ENCODE measurements at regions not wholly inside any gene's neighbourhood (a gene's known extent, or its start where the extent isn't known, plus 50 kb on each side); places are given as distances from the start of the nearest gene placed in this dataset.

GRCh38 chr9:108642871-108643270, 212.9 kb downstream of the ACTL7B start:
- no peak for DNase-seq
- BruUV-seq (replicated peaks): no TSS peak
- Histone ChIP-seq H3K4me1 (no peaks in the 10 kb centered on the region), H3K36me3 (ENCODE audit: control insufficient read depth, insufficient read depth, low read length) (no peaks in the 10 kb centered on the region), H3K4me3 (ENCODE audit: low read depth, low read length) (no peak overlapping the region), H3K27me3 (replicated peaks; ENCODE audit: control insufficient read depth, insufficient read depth, low read length) (no peaks in the 10 kb centered on the region), H3K9me3 (no peaks in the 10 kb centered on the region)
- Mint-ChIP-seq H3K27me3 (ENCODE audit: insufficient read depth, unreplicated experiment) (peaks cover 14% of the 10 kb centered on the region), H3K27ac (ENCODE audit: unreplicated experiment) (no peak overlapping the region), H3K4me3 (ENCODE audit: unreplicated experiment) (no peak overlapping the region), H3K9me3 (ENCODE audit: unreplicated experiment) (no peaks in the 10 kb centered on the region), H3K4me1 (ENCODE audit: low read depth, unreplicated experiment) (no peaks in the 10 kb centered on the region), H3K36me3 (ENCODE audit: insufficient read depth, unreplicated experiment) (no peaks in the 10 kb centered on the region)
- ChIA-PET POLR2A (no interaction called here), CTCF (no interaction called here)
- intact Hi-C loops (cut with micrococcal nuclease; ENCODE audit: unreplicated experiment): no loop called here
- no peak for TF ChIP-seq CTCF (IDR thresholded peaks at IDR 0.05; ENCODE audit: insufficient read depth in 1 of 2, low read depth in 1 of 2, low read length in 1 of 2, severe bottlenecking in 1 of 2, unreplicated experiment in 1 of 2)

- Mint-ChIP-seq H3K27ac (ENCODE audit: unreplicated experiment) (no peak overlapping the region), H3K4me3 (ENCODE audit: unreplicated experiment) (no peak overlapping the region), H3K36me3 (ENCODE audit: insufficient read depth, unreplicated experiment) (no peaks in the 10 kb centered on the region), H3K4me1 (ENCODE audit: low read depth, unreplicated experiment) (no peaks in the 10 kb centered on the region), H3K9me3 (ENCODE audit: unreplicated experiment) (no peaks in the 10 kb centered on the region), H3K27me3 (ENCODE audit: insufficient read depth, unreplicated experiment) (peaks cover 14% of the 10 kb centered on the region)
- no peak for DNase-seq
- ChIA-PET CTCF (no interaction called here), POLR2A (no interaction called here)
- Histone ChIP-seq H3K9me3 (no peaks in the 10 kb centered on the region), H3K4me1 (no peaks in the 10 kb centered on the region), H3K4me3 (ENCODE audit: low read depth, low read length) (no peak overlapping the region), H3K36me3 (ENCODE audit: control insufficient read depth, insufficient read depth, low read length) (no peaks in the 10 kb centered on the region), H3K27me3 (replicated peaks; ENCODE audit: control insufficient read depth, insufficient read depth, low read length) (no peaks in the 10 kb centered on the region)
- intact Hi-C loops (cut with micrococcal nuclease; ENCODE audit: unreplicated experiment): no loop called here
- BruUV-seq (replicated peaks): no TSS peak
- no peak for TF ChIP-seq CTCF (IDR thresholded peaks at IDR 0.05; ENCODE audit: insufficient read depth in 1 of 2, low read depth in 1 of 2, low read length in 1 of 2, severe bottlenecking in 1 of 2, unreplicated experiment in 1 of 2)
These were observed 215.6 kb downstream of the ACTL7B start for GRCh38 chr9:108640230-108640629.

- no peak for DNase-seq
- H3K4me1 Mint-ChIP-seq (ENCODE audit: low read depth, unreplicated experiment): no peaks in the 10 kb centered on the region
- no peak for TF ChIP-seq CTCF (IDR thresholded peaks at IDR 0.05; ENCODE audit: insufficient read depth in 1 of 2, low read depth in 1 of 2, low read length in 1 of 2, severe bottlenecking in 1 of 2, unreplicated experiment in 1 of 2)
- H3K9me3 Mint-ChIP-seq (ENCODE audit: unreplicated experiment): no peaks in the 10 kb centered on the region
- Histone ChIP-seq H3K36me3 (ENCODE audit: control insufficient read depth, insufficient read depth, low read length) (no peaks in the 10 kb centered on the region), H3K4me1 (no peaks in the 10 kb centered on the region), H3K4me3 (ENCODE audit: low read depth, low read length) (no peak overlapping the region), H3K27me3 (replicated peaks; ENCODE audit: control insufficient read depth, insufficient read depth, low read length) (no peaks in the 10 kb centered on the region), H3K9me3 (no peaks in the 10 kb centered on the region)
- no peak overlapping the region for H3K27ac Mint-ChIP-seq (ENCODE audit: unreplicated experiment)
- H3K36me3 Mint-ChIP-seq (ENCODE audit: insufficient read depth, unreplicated experiment): no peaks in the 10 kb centered on the region
- CTCF ChIA-PET: no interaction called here
- POLR2A ChIA-PET: no interaction called here
- peaks cover 16% of the 10 kb centered on the region for H3K27me3 Mint-ChIP-seq (ENCODE audit: insufficient read depth, unreplicated experiment)
- intact Hi-C loops (cut with micrococcal nuclease; ENCODE audit: unreplicated experiment): no loop called here
- H3K4me3 Mint-ChIP-seq (ENCODE audit: unreplicated experiment): no peak overlapping the region
- no TSS peak for BruUV-seq (replicated peaks)
These were observed 216.1 kb downstream of the ACTL7B start for GRCh38 chr9:108639696-108640095.

All from Caco-2 (cell line).